ENCODE measurements at regions not wholly inside any gene's neighbourhood (a gene's known extent, or its start where the extent isn't known, plus 50 kb on each side); places are given as distances from the start of the nearest gene placed in this dataset.

DNA sequence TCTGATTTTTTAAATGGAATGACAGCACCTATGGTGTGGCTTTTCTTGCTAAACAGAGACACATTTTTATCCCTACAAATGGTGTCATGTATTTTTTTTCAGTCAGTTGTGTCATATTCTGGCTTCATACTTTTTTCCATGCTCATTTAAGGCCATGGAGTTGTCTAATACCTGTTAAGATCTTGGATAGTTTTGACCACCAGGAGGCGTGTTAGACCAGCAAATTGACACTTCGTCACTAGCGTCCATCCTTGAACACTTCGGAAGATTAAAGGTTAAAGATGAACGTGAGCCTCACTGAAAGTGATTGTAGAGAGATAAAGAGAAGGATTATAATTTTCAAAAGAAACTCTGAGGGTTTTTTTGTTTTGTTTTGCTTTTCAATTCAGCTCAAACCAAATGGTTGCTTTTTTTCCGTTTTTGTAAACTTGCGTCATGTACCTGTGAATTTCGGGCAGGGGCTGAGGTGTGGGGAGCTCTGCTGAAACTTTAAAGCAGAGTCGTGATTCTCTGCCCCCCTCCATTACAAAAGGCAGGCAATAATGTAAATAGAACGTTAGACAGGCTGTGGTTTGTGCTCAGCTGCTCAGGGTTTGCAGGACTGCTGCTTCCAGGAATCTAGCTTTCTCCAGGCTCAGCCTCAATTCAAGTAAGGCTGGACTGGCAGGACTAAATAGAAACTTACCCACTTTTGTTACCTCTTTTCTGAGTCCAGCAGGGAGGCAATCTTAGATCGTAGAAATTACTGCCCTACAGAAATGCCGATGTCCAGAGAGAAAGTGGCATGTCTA is 245.1 kb downstream of the FOXA2 start:
- no peak overlapping the region for H3K4me2 ChIP-seq
- no peak overlapping the region for H3K27ac ChIP-seq
- TF ChIP-seq, protein P1, sequence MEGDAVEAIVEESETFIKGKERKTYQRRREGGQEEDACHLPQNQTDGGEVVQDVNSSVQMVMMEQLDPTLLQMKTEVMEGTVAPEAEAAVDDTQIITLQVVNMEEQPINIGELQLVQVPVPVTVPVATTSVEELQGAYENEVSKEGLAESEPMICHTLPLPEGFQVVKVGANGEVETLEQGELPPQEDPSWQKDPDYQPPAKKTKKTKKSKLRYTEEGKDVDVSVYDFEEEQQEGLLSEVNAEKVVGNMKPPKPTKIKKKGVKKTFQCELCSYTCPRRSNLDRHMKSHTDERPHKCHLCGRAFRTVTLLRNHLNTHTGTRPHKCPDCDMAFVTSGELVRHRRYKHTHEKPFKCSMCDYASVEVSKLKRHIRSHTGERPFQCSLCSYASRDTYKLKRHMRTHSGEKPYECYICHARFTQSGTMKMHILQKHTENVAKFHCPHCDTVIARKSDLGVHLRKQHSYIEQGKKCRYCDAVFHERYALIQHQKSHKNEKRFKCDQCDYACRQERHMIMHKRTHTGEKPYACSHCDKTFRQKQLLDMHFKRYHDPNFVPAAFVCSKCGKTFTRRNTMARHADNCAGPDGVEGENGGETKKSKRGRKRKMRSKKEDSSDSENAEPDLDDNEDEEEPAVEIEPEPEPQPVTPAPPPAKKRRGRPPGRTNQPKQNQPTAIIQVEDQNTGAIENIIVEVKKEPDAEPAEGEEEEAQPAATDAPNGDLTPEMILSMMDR (conservative IDR thresholded peaks at IDR 0.05): peak; percentile 94
- no peak for TF ChIP-seq EZH2 (IDR thresholded peaks at IDR 0.05; ENCODE audit: low read depth)
- BruUV-seq (replicated peaks): no TSS peak
- H3K36me3 ChIP-seq (ENCODE audit: low read depth): no peaks in the 10 kb centered on the region
- ChIA-PET POLR2A (ENCODE audit: unreplicated experiment) (no interaction called here), CTCF (interaction anchor here (0.6 to 1.5 kb wide), 4 partner anchors 40 to 346 kb away, joined by 4 to 5 read pairs (median 5); no protein-coding TSS in a partner anchor)
- H3K4me3 ChIP-seq: no peak overlapping the region
- H3K9me2 ChIP-seq (ENCODE audit: insufficient read depth): no peaks in the 10 kb centered on the region
- H3K9me3 ChIP-seq (ENCODE audit: insufficient read depth, low read depth): no peaks in the 10 kb centered on the region
- no peaks in the 10 kb centered on the region for H3K27me3 ChIP-seq (ENCODE audit: insufficient read depth, low read depth)
- H2AFZ ChIP-seq: no peak overlapping the region
- intact Hi-C loops (cut with micrococcal nuclease; ENCODE audit: unreplicated experiment): loop anchor here (1.0 to 10.0 kb wide), 6 partner anchors 47 to 1001 kb away; partner anchors contain the start of gene THBD
- H4K20me1 ChIP-seq (ENCODE audit: insufficient read depth): no peaks in the 10 kb centered on the region
- no peaks in the 10 kb centered on the region for H3F3A ChIP-seq (ENCODE audit: insufficient read depth, low read depth)
- no peaks in the 10 kb centered on the region for H3K79me2 ChIP-seq (ENCODE audit: low read depth)
- H3K4me1 ChIP-seq (replicated peaks; ENCODE audit: insufficient read depth): peaks cover 21% of the 10 kb centered on the region
- DNase-seq: peak in 1 of 2 experiments; percentile 43

GRCh38 chr20:22338140-22338708 is 246.1 kb downstream of the FOXA2 start:
- no peak overlapping the region for H3K4me2 ChIP-seq
- intact Hi-C loops (cut with micrococcal nuclease; ENCODE audit: unreplicated experiment): loop anchor here (10.0 kb wide), 2 partner anchors 707 to 867 kb away; partner anchors contain the start of gene THBD

GRCh38 chr20:22335210-22335609 is 249.2 kb downstream of the FOXA2 start:
- no peak overlapping the region for H2AFZ ChIP-seq
- no peak overlapping the region for H3K4me2 ChIP-seq
- H3K79me2 ChIP-seq (ENCODE audit: low read depth): no peaks in the 10 kb centered on the region
- H3K27ac ChIP-seq: no peak overlapping the region
- H3K36me3 ChIP-seq (ENCODE audit: low read depth): no peaks in the 10 kb centered on the region
- no peak for DNase-seq
- no peaks in the 10 kb centered on the region for H3F3A ChIP-seq (ENCODE audit: insufficient read depth, low read depth)
- H3K9me2 ChIP-seq (ENCODE audit: insufficient read depth): no peaks in the 10 kb centered on the region
- peaks cover 37% of the 10 kb centered on the region for H3K27me3 ChIP-seq (ENCODE audit: insufficient read depth, low read depth)
- POLR2A ChIA-PET (ENCODE audit: unreplicated experiment): no interaction called here
- no peak overlapping the region for H3K4me3 ChIP-seq
- BruUV-seq (replicated peaks): no TSS peak
- H4K20me1 ChIP-seq (ENCODE audit: insufficient read depth): no peaks in the 10 kb centered on the region
- TF ChIP-seq, protein P1 (conservative IDR thresholded peaks at IDR 0.05): no peak
- peaks cover 4% of the 10 kb centered on the region; the same call in 1 of the 2 replicates for H3K4me1 ChIP-seq (replicated peaks; ENCODE audit: insufficient read depth)
- H3K9me3 ChIP-seq (ENCODE audit: insufficient read depth, low read depth): no peaks in the 10 kb centered on the region
- intact Hi-C loops (cut with micrococcal nuclease; ENCODE audit: unreplicated experiment): loop anchor here (10.0 kb wide), 2 partner anchors 710 to 870 kb away; partner anchors contain the start of gene THBD
- CTCF ChIA-PET: interaction anchor here (0.7 to 1.2 kb wide), 3 partner anchors 344 to 350 kb away, joined by 3 to 17 read pairs (median 7); no protein-coding TSS in a partner anchor

More at GRCh38 chr20:22338140-22338708, 246.1 kb downstream of the FOXA2 start:
- Histone ChIP-seq H3K36me3 (ENCODE audit: low read depth) (no peaks in the 10 kb centered on the region), H3K9me3 (ENCODE audit: insufficient read depth, low read depth) (no peaks in the 10 kb centered on the region), H2AFZ (no peak overlapping the region), H3F3A (ENCODE audit: insufficient read depth, low read depth) (no peaks in the 10 kb centered on the region), H3K4me1 (replicated peaks; ENCODE audit: insufficient read depth) (peaks cover 21% of the 10 kb centered on the region), H3K27ac (no peak overlapping the region), H4K20me1 (ENCODE audit: insufficient read depth) (no peaks in the 10 kb centered on the region), H3K27me3 (ENCODE audit: insufficient read depth, low read depth) (peaks cover 8% of the 10 kb centered on the region), H3K9me2 (ENCODE audit: insufficient read depth) (no peaks in the 10 kb centered on the region), H3K4me3 (no peak overlapping the region), H3K79me2 (ENCODE audit: low read depth) (no peaks in the 10 kb centered on the region)
- ChIA-PET POLR2A (ENCODE audit: unreplicated experiment) (no interaction called here), CTCF (interaction anchor here (1.3 to 1.5 kb wide), 2 partner anchors 115 to 347 kb away, joined by 4 to 5 read pairs; no protein-coding TSS in a partner anchor)
- no peak for TF ChIP-seq EZH2 (IDR thresholded peaks at IDR 0.05; ENCODE audit: low read depth)
- TF ChIP-seq, protein P1 (conservative IDR thresholded peaks at IDR 0.05): no peak
- BruUV-seq (replicated peaks): no TSS peak
- DNase-seq: no peak
